RWPE2 (cell line): ENCODE measurements at regions not wholly inside any gene's neighbourhood (a gene's known extent, or its start where the extent isn't known, plus 50 kb on each side); places are given as distances from the start of the nearest gene placed in this dataset.

Source experiments
- ATAC-seq: fragments of 200-7000 bp; cut with Tn5 transposase; 3 replicates; pipeline ENCODE4 v1.9.1; 2021; ENCODE audit warnings: low read depth
- DNase-seq: peaks from one replicate; pipeline ENCODE4 v3.0.0-alpha.2; 2020; ENCODE audit warnings: low spot score
- H3K27ac ChIP-seq: fragments of 450-650 bp; 2 replicates; pipeline ENCODE4 v1.5.1; 2017; ENCODE audit warnings: mild to moderate bottlenecking; ENCODE audit not compliant: poor library complexity, severe bottlenecking
- H3K27me3 ChIP-seq: fragments of 250-450 bp; sonication (Bioruptor Pico); 2 replicates; pipeline ENCODE4 v1.5.1; 2021; ENCODE audit warnings: mild to moderate bottlenecking, moderate library complexity; ENCODE audit not compliant: insufficient read depth, poor library complexity, severe bottlenecking
- H3K36me3 ChIP-seq: fragments of 250-450 bp; sonication (Bioruptor Pico); 2 replicates; pipeline ENCODE4 v1.5.1; 2020; ENCODE audit warnings: low read depth, mild to moderate bottlenecking, moderate library complexity
- H3K4me1 ChIP-seq: fragments of 250-450 bp; sonication (Bioruptor Pico); 2 replicates; pipeline ENCODE4 v1.5.1; 2021; ENCODE audit warnings: mild to moderate bottlenecking, moderate library complexity; ENCODE audit not compliant: insufficient read depth, poor library complexity, severe bottlenecking
- H3K4me3 ChIP-seq: fragments of 250-450 bp; sonication (Bioruptor Pico); 2 replicates; pipeline ENCODE4 v1.5.1; 2021; ENCODE audit warnings: mild to moderate bottlenecking, moderate library complexity; ENCODE audit not compliant: severe bottlenecking
- H3K9me3 ChIP-seq: fragments of 250-450 bp; sonication (Bioruptor Pico); 2 replicates; pipeline ENCODE4 v1.5.1; 2021; ENCODE audit warnings: mild to moderate bottlenecking, moderate library complexity; ENCODE audit not compliant: severe bottlenecking
- TF ChIP-seq, protein P1 (sequence below): fragments of 450-650 bp; IDR thresholded peaks from one replicate; pipeline ENCODE4 v1.5.1; 2017; ENCODE audit warnings: mild to moderate bottlenecking, moderate library complexity; ENCODE audit not compliant: poor library complexity, severe bottlenecking

GRCh38 chr10:121690152-121690848 is 92.1 kb upstream of the FGFR2 start:
- Histone ChIP-seq H3K4me3 (no peak overlapping the region), H3K36me3 (no peaks in the 10 kb centered on the region), H3K27me3 (no peaks in the 10 kb centered on the region), H3K27ac (no peak overlapping the region), H3K4me1 (peaks cover 5% of the 10 kb centered on the region), H3K9me3 (no peaks in the 10 kb centered on the region)
- TF ChIP-seq, protein P1, sequence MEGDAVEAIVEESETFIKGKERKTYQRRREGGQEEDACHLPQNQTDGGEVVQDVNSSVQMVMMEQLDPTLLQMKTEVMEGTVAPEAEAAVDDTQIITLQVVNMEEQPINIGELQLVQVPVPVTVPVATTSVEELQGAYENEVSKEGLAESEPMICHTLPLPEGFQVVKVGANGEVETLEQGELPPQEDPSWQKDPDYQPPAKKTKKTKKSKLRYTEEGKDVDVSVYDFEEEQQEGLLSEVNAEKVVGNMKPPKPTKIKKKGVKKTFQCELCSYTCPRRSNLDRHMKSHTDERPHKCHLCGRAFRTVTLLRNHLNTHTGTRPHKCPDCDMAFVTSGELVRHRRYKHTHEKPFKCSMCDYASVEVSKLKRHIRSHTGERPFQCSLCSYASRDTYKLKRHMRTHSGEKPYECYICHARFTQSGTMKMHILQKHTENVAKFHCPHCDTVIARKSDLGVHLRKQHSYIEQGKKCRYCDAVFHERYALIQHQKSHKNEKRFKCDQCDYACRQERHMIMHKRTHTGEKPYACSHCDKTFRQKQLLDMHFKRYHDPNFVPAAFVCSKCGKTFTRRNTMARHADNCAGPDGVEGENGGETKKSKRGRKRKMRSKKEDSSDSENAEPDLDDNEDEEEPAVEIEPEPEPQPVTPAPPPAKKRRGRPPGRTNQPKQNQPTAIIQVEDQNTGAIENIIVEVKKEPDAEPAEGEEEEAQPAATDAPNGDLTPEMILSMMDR: no peak
- DNase-seq: no peak
- ATAC-seq: no peak

GRCh38 chr10:121687095-121687813 is 89.0 kb upstream of the FGFR2 start:
- TF ChIP-seq, protein P1: no peak
- Histone ChIP-seq H3K4me1 (no peaks in the 10 kb centered on the region), H3K36me3 (no peaks in the 10 kb centered on the region), H3K9me3 (no peaks in the 10 kb centered on the region), H3K4me3 (no peak overlapping the region), H3K27ac (no peak overlapping the region), H3K27me3 (no peaks in the 10 kb centered on the region)
- ATAC-seq (no peak), DNase-seq (no peak)

- Histone ChIP-seq H3K27me3 (no peaks in the 10 kb centered on the region), H3K36me3 (no peaks in the 10 kb centered on the region), H3K4me3 (no peak overlapping the region), H3K4me1 (no peaks in the 10 kb centered on the region), H3K9me3 (no peaks in the 10 kb centered on the region), H3K27ac (no peak overlapping the region)
- DNase-seq: no peak
- no peak for ATAC-seq
- TF ChIP-seq, protein P1: no peak
Observed at GRCh38 chr10:121684276-121684675, 86.0 kb upstream of the FGFR2 start.

DNA sequence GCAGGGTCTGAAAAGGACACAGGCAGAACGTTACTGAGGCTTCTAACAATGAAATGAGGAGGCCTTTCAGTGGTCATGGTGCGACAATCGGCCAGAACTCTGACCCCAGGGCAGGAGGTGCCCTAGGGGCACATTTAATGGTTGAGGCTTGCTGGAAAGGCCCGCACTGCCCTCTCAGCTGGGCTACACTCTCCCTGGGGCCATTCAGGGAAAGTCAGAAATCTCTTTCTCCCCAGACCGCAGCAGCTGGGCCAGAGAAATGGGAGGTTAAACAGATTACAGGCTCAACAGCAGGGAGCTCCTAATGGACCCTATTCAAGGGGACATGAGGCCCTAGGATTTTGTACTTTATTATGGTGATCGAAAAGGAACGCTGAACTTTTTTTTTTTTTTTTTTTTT is 85.6 kb upstream of the FGFR2 start:
- DNase-seq: no peak
- TF ChIP-seq, protein P1: no peak
- Histone ChIP-seq H3K27ac (no peak overlapping the region), H3K4me3 (no peak overlapping the region), H3K36me3 (no peaks in the 10 kb centered on the region), H3K27me3 (no peaks in the 10 kb centered on the region), H3K9me3 (no peaks in the 10 kb centered on the region), H3K4me1 (no peaks in the 10 kb centered on the region)
- no peak for ATAC-seq

DNA sequence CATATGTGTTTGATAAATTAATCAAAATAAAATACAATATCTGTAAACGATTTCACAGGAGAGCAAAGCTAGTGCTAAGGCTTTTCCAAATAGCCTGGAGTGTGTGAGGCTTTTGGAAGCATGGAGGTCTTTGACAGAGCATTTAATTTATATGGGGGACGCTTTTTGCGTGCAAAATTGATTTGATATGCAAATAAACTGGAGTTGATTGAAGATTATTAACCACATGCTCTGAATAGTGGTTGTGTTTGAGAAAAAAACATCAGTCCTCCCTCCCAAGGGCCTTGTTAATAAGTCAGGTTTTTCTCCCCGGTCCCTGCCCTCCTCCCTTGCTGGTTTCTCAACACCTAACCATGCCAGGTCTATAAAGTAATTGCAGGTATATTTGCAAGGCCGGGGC is 85.1 kb upstream of the FGFR2 start:
- Histone ChIP-seq H3K27me3 (no peaks in the 10 kb centered on the region), H3K4me3 (no peak overlapping the region), H3K27ac (no peak overlapping the region), H3K4me1 (no peaks in the 10 kb centered on the region), H3K9me3 (no peaks in the 10 kb centered on the region), H3K36me3 (no peaks in the 10 kb centered on the region)
- no peak for ATAC-seq
- TF ChIP-seq, protein P1: no peak
- no peak for DNase-seq
